ENCODE measurements at regions not wholly inside any gene's neighbourhood (a gene's known extent, or its start where the extent isn't known, plus 50 kb on each side); places are given as distances from the start of the nearest gene placed in this dataset.

GRCh38 chr2:46239175-46239846 is 57.9 kb upstream of the EPAS1 start:
- peak in 1 of 5 donors; percentile 55 for DNase-seq

- peak in 4 of 5 donors; percentile 30 to 92 (median 35) for DNase-seq
Measured at GRCh38 chr2:46239847-46240181, 57.4 kb upstream of the EPAS1 start.

DNA sequence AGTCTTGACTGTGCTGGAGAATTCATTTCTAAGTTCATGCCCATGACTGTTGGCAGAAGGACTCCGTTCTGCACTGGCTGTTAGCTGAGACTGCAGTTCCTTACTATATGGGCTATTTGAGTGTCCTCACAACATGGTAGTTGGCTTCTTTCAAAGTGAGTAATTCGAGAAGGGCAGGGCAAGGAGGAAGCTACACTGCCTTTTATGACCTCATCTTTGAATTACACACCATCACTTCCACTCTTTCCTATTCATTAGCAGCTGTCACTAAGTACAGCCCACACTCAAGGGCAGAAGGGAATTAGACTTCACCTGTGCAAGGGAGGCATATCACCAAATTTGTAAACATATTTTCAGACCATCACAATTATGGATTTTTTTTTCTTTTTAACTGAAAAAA is 55.9 kb upstream of the EPAS1 start:
- DNase-seq: peak in 1 of 5 donors; percentile 43

DNA sequence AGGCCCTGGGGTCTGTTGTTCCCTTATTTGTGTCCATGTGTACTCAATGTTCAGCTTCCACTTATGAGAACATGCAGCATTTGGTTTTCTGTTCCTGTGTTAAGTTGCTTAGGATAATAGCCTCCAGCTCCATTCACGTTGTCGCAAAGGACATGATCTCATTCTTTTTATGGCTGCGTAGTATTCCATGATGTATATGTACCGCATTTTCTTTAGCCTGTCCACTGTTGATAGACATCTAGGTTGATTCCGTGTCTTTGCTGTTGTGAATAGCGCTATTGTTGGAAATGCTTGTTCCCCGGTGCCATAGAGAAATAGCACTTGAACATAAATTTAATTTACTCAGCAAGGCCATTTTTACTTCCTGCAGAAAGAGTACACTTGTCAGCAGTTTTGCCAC is 51.3 kb upstream of the EPAS1 start:
- DNase-seq: no peak

DNA sequence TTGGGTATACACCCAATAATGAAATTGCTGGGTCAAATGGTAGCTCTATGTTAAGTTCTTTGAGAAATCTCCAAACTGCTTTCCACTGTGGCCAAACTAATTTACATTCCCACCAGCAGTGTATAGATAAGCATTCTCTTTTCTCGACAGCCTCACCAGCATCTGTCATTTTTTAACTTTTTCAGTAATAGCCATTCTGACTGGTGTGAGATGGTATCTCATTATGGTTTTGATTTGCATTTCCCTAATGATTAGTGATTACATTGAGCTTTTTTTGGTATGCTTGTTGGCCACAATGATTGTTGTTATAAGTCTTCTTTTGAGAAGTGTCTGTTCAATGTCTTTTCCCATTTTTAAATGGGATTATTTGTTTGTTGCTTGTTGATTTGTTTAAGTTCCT is 50.4 kb upstream of the EPAS1 start:
- no peak for DNase-seq
